MCF 10A (cell line): ENCODE measurements at regions not wholly inside any gene's neighbourhood (a gene's known extent, or its start where the extent isn't known, plus 50 kb on each side); places are given as distances from the start of the nearest gene placed in this dataset.

Source experiments
- BruUV-seq: library from RNA; stranded (reverse); fragments of 400-500 nt; replicated peaks from 2 replicates; lab custom pipeline; 2021; lab: Mats Ljungman, UMichigan
- CTCF ChIA-PET: fragments of 300-600 bp; sonication (Branson Sonifier 250); formaldehyde crosslinking; extraction: SDS; loops from one replicate; lab custom pipeline; 2021; ENCODE audit warnings: antibody characterized with exemption, inconsistent platforms; lab: Yijun Ruan, JAX
- POLR2A ChIA-PET: fragments of 300-600, 350-650 bp; sonication (Branson Sonifier 250); formaldehyde crosslinking; extraction: SDS; loops from one replicate; lab custom pipeline; 2020; ENCODE audit warnings: antibody characterized with exemption, inconsistent platforms; lab: Yijun Ruan, JAX
- DNase-seq: peaks from one replicate; pipeline ENCODE4 v3.0.0-alpha.2; 2018; ENCODE audit not compliant: unreplicated experiment
- H3K27ac Mint-ChIP-seq: one replicate; pipeline ENCODE4 v1.8.0; 2022; ENCODE audit warnings: mild to moderate bottlenecking, low read depth, mixed read lengths; ENCODE audit not compliant: unreplicated experiment
- H3K27me3 Mint-ChIP-seq: one replicate; pipeline ENCODE4 v1.8.0; 2022; ENCODE audit warnings: mixed read lengths; ENCODE audit not compliant: insufficient read depth, unreplicated experiment
- H3K36me3 Mint-ChIP-seq: one replicate; pipeline ENCODE4 v1.8.0; 2022; ENCODE audit warnings: mild to moderate bottlenecking, moderate library complexity, mixed read lengths; ENCODE audit not compliant: insufficient read depth, unreplicated experiment
- H3K4me1 Mint-ChIP-seq: one replicate; pipeline ENCODE4 v1.8.0; 2022; ENCODE audit warnings: mixed read lengths; ENCODE audit not compliant: insufficient read depth, unreplicated experiment
- H3K4me3 Mint-ChIP-seq: one replicate; pipeline ENCODE4 v1.8.0; 2022; ENCODE audit warnings: mild to moderate bottlenecking, moderate library complexity, mixed read lengths; ENCODE audit not compliant: unreplicated experiment
- H3K9me3 Mint-ChIP-seq: one replicate; pipeline ENCODE4 v1.8.0; 2022; ENCODE audit warnings: mixed read lengths; ENCODE audit not compliant: unreplicated experiment
- CTCF ChIP-seq: fragments of 200-600 bp; IDR thresholded peaks from one replicate; pipeline ENCODE4 v1.8.0; 2022; ENCODE audit warnings: antibody characterized with exemption, mild to moderate bottlenecking; ENCODE audit not compliant: unreplicated experiment
- intact Hi-C: fragments of 100-400 bp; cut with micrococcal nuclease; formaldehyde crosslinking; loops from 2 replicates; pipeline ENCODE4 v1.14.1; 2022

GRCh38 chr4:58953575-58953974 lies 1843.4 kb upstream of the IGFBP7 start:
- intact Hi-C loops = no loop called here
- no peak overlapping the region for H3K27ac Mint-ChIP-seq
- H3K36me3 Mint-ChIP-seq = no peaks in the 10 kb centered on the region
- POLR2A ChIA-PET = no interaction called here
- DNase-seq = no peak
- no peak overlapping the region for H3K4me3 Mint-ChIP-seq
- peaks cover 4% of the 10 kb centered on the region for H3K4me1 Mint-ChIP-seq
- CTCF ChIA-PET = no interaction called here
- H3K27me3 Mint-ChIP-seq = no peaks in the 10 kb centered on the region
- H3K9me3 Mint-ChIP-seq = peaks cover 4% of the 10 kb centered on the region
- BruUV-seq = no TSS peak
- TF ChIP-seq CTCF = no peak

- no TSS peak for BruUV-seq
- intact Hi-C loops = no loop called here
- ChIA-PET CTCF (no interaction called here), POLR2A (interaction anchor here (0.6 to 0.7 kb wide), 2 partner anchors 83 to 710 kb away, joined by 3 read pairs; no protein-coding TSS in a partner anchor)
- Mint-ChIP-seq H3K27ac (no peak overlapping the region), H3K4me3 (no peak overlapping the region), H3K27me3 (no peaks in the 10 kb centered on the region), H3K9me3 (peaks cover 5% of the 10 kb centered on the region), H3K4me1 (peaks cover 9% of the 10 kb centered on the region), H3K36me3 (no peaks in the 10 kb centered on the region)
- no peak for TF ChIP-seq CTCF
- DNase-seq = no peak
These were observed 1847.5 kb upstream of the IGFBP7 start for GRCh38 chr4:58957711-58958110.

GRCh38 chr4:58961283-58961682 lies 1851.1 kb upstream of the IGFBP7 start:
- Mint-ChIP-seq H3K4me3 (no peak overlapping the region), H3K9me3 (peaks cover 8% of the 10 kb centered on the region), H3K36me3 (no peaks in the 10 kb centered on the region), H3K27me3 (no peaks in the 10 kb centered on the region), H3K27ac (no peak overlapping the region), H3K4me1 (peaks cover 6% of the 10 kb centered on the region)
- ChIA-PET CTCF (no interaction called here), POLR2A (no interaction called here)
- no peak for DNase-seq
- intact Hi-C loops = no loop called here
- TF ChIP-seq CTCF = no peak
- no TSS peak for BruUV-seq

- intact Hi-C loops = no loop called here
- TF ChIP-seq CTCF = no peak
- CTCF ChIA-PET = no interaction called here
- no peak for DNase-seq
- Mint-ChIP-seq H3K36me3 (no peaks in the 10 kb centered on the region), H3K4me3 (no peak overlapping the region), H3K9me3 (peaks cover 8% of the 10 kb centered on the region), H3K27me3 (no peaks in the 10 kb centered on the region), H3K27ac (no peak overlapping the region), H3K4me1 (peaks cover 6% of the 10 kb centered on the region)
- POLR2A ChIA-PET = no interaction called here
- BruUV-seq = no TSS peak
These were observed 1851.7 kb upstream of the IGFBP7 start for GRCh38 chr4:58961925-58962324.
